GM21447 (cell line): ENCODE measurements at regions not wholly inside any gene's neighbourhood (a gene's known extent, or its start where the extent isn't known, plus 50 kb on each side); places are given as distances from the start of the nearest gene placed in this dataset.

Source experiments
- ATAC-seq: cut with Tn5 transposase; IDR thresholded peaks from one replicate; pipeline ENCODE4 v1.9.1; 2021; ENCODE audit not compliant: unreplicated experiment

DNA sequence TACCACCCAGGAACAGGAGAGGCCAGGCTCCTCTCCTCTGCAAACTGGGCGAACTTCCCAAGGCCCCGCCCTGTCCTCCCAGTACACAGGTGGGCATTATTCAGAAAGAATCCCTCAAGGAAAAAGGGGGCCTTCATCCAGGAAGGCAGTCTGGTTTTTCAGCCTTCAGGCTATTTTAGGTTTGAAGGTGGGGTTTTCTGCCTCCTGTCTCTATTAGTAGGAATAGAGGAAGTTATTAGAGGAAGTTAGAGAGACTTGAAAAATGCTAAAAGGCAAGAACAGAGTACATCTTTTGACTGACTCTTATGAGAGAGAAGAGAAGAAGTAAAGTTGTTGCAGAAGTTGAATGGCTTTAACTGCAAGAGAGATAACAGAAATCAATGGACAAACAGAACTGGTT is 250.9 kb upstream of the SORCS1 start:
- no peak for ATAC-seq

DNA sequence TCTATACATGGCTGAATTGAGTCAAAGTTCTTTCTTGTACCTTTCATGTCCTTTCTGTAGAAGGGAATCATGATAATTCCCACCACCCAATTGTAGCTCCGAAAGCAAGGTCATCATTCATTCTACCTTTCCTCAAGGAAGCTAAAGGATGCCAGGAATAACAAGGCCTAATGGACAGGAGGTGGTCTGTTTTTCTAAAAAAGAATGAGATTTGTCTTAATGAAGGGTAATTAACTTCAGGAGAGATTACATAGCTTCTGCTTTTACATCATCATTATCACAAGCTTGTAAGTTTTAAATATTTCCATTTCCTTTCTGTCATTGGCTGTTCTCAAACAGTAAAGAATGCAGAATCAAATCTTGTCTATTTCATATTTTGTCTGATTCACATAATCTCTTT is 249.5 kb upstream of the SORCS1 start:
- no peak for ATAC-seq

DNA sequence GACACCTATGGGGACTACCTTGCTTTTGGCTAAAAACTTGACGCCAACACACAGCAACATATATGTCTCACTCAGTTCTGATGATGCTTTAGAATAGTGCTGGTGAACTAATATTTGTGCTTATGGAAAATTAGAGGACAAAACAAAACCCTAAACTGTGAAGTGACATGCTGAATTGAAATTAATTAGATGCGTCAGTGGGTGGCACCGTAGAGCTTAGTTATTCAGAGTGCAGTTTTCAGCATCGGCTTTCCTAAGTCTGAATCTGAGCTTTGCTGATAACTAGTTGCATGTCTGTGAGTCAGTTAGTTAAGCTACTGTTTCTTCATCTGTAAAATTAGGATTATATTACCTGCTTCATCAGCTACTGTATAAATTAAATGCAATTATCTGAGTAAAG is 245.0 kb upstream of the SORCS1 start:
- ATAC-seq = no peak

DNA sequence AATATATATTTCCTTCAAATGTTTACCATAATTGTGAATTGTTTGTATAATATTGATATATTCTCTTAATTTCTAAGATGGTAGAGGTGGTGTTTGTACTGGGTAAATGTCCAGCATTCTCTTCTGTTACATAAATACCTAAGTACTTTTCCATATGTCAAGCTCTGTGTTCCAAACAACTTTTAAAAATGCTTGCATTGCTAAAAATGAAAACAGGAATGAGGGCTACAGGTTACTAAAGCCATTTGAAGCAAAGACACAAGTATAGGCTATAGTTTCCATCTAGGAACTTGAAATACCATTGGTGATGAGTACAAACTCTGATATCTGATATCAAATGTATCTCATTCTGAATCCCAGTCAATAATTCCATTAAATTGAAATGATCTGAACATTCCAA is 233.6 kb upstream of the SORCS1 start:
- ATAC-seq = no peak

DNA sequence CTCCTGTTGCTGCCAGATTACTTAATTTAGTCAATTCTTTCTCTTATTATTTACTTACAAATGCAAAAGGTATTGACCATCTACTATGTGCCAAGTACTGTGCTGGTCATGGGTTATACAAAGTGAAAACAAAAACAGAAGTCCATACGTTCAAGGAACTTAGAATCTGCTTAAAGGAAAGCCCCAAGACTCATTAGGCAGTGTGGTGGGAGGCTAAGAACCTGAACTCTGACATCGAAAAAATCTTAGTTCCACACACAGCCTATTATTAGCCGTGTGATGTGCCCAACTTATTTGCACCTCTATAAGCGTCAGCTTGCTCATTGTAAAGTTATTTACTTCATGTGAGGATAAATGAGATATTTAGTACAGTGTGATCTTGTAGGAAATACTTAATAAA is 227.4 kb upstream of the SORCS1 start:
- no peak for ATAC-seq

DNA sequence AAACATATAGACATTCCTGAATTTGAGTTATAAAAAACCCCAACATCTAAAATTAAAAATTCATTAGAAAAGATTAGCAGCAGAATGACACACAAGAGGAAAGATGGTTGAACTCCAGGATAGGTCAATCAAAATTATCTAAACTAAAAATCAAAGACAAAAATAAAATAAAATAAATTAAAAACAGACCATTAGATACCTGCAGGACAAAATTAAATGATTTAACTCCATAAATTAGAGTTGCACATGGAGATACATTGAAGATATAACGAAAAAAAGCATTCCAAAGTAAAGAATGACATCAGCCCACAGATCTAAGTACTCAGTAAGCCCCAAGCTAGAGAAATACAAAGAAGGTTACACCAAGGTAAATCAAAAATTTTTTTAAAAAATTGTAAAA is 226.1 kb upstream of the SORCS1 start:
- ATAC-seq = no peak

DNA sequence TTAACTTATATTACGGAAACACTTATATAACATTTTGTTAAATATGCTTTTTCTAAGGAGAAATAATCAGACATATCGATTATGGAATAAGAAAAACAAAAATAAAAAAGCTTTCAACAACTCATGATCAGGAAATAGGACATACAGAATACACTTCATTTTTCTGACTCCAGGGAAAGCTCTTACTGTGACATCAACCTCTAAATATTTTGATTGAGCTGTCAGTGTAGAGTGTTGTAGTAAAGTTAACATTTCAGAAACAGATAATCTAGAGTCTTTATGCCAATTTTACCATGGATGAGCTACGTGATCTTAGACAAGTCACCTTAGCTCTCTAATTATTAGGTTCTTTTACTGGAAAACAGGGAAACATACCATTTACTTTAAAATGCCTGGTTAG is 218.9 kb upstream of the SORCS1 start:
- ATAC-seq = no peak

DNA sequence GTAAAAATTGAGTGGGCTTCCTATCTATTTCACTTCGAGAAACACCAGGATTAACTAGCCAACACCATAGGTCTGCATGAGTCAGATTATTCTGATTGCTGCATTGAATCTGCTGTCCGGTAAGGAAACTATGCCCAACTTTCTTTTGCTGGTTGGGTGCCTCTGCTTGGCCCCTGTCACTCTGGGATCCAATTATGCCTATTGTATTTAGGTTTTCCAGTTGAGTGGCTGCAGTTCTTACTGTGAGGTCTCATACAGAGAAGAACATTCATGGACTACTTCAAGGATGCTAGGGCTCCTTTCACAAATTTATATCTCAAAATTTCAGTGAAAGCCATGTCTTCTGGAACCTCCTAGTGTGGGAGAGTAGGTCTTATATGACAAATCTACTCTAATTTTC is 215.1 kb upstream of the SORCS1 start:
- no peak for ATAC-seq

DNA sequence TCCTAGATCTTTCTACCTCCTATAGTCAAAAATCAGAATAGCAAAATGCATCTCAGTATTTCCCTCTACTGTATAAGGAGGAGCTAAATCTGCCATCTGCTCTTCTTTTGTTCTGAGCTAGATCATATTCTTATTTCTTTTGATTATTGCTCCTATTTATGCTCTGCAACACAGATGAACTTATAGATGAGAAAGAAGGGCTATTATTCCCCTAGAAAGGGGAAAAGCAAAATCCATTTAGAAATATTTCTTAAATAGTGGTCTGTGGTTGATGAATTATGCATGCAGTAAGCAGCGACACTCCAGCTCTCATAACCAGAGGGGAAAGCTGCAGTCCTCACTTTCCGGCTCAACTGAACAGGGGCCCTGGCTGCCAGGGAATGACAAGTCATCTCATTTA is 207.3 kb upstream of the SORCS1 start:
- no peak for ATAC-seq

DNA sequence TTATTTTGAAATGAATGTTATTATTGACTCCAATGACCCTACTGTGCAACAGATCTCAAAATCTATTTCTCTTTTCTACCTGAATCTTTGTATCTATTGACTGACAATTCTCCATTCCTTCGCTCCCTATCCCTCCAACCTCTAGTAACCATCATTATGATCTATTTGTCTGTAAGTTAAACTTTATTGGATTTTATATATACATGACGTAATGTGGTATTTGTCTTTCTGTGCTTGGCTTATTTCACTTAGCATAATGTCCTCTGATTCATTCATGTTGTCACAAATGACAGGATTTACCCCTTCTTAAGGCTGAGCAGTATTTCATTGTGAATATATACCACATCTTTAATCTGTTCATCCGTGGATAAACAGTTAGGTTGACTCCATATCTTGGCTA is 200.4 kb upstream of the SORCS1 start:
- no peak for ATAC-seq

DNA sequence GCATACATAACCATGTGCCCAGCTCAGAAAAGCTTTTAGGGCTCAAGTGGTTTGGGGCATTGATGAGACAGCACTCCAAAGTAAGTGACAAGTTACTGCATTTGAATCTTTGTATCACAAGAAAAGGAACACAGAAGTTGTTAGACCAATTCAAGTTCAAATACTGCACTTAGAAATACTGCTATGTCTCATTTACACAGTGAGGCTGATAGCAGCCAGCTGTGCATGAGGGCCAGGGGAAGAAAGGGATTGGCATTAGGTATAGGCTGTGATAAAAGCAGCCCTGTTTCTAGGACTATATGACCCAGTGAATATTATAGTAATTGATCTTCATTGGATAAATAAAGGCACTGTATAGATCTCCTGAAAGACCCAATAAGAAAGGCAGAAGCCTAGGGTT is 197.8 kb upstream of the SORCS1 start:
- no peak for ATAC-seq

DNA sequence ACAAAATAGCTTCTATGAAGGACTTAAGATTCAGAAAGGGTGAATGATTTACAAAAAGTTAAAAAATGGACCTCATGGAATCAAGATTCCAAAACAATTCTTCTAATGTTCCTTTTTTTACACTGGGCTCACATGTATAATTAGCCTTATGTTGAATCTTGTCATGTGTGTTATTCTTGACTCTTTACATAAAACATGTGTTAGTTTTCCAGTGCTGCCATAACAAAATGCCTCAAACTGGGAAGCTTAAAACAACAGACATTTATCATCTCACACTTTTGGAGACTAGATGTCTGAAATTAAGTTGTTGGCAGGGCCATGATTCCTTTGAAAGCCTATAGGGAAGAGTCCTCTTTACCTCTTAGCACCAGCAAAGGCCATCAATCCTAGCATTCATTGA is 192.5 kb upstream of the SORCS1 start:
- ATAC-seq = no peak

DNA sequence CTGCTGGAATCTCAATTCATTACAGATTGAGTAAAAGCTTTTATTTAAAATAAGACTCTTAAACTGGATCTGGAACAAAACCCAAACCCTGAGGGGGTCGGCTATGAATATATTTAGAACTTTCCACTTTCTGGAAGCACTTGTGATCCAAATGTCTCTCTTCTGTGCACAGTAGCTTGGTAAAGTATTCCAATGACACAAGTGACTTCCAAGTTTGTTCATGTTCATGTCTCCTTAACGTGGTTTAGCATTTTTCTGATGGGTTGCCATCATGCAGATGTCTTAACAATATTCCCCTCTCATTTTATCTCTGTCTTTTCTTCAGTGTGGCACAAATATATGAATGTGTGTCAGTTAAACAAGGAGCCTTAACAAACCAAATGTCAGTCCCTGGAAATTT is 191.9 kb upstream of the SORCS1 start:
- ATAC-seq = no peak

DNA sequence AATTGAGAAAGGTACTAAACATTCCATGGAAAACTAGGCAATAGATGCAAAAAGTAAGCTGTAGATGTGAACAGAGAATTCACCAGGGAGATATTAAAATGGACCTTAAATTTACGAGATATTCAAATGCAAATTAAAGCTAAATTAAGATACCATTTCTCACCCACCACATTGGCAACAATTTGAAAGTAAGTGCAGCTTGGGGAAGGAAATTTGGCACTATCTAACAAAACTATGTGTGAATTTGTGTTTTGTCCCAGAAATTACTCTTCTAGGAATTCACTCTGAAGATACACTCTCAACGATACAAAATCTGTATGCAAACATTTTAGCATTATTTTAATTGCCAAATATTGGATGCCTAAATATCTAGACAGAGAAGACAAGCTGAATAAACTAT is 178.2 kb upstream of the SORCS1 start:
- no peak for ATAC-seq

DNA sequence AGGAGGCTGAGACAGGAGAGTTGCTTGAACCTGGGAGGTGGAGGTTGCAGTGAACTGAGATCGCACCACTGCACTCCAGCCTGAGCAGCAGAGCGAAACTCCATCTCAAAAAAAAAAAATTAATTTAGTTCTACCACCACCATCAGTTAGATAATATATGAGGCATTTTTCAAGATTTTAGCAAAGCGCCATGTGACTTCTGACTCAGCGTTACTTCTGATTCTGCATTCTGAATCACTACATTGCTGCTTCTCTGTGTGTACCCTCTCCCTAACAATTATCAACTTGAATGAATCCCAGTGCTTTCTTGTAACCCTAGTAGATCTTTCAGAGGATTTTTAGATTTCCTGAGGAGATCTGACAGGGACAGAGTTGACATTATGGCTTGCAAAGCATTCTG is 176.8 kb upstream of the SORCS1 start:
- ATAC-seq = no peak

DNA sequence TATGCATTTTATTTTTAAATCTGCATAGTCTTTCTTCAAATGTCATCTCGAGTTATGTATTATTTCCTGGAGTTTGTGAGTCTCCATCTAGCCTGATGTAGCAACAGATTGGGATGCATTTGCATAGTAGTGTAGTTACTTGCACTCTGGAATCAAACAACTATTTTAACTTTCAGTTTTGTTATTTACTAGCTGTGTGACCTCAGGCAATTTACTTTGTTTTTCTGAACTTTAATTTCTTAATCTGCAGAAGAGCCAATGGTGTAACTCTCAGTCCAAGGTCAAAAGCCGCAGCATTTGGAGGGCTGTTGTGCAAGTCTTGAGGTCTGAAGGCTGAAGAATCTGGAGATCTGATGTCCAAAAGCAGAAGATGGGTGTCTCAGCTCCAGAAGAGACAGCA is 175.8 kb upstream of the SORCS1 start:
- no peak for ATAC-seq

DNA sequence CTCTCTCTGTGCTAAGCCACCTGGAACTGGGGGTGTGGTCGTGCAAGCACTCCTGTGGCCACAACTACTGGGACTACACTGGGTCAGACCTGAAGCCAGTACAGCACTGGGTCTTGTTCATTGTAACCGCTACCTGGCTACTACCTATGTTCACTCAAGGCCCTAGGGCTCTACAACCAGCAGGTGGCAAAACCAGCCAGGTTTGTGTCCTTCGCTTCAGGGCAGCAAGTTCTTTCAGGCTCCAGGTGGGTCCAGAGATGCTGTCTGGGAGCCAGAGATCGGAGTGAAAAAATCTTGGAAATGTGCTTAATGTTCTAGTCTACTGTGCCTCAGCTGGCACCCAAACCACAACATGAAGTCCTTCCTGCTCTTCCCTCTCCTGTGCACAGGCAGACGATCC is 171.6 kb upstream of the SORCS1 start:
- ATAC-seq = no peak

DNA sequence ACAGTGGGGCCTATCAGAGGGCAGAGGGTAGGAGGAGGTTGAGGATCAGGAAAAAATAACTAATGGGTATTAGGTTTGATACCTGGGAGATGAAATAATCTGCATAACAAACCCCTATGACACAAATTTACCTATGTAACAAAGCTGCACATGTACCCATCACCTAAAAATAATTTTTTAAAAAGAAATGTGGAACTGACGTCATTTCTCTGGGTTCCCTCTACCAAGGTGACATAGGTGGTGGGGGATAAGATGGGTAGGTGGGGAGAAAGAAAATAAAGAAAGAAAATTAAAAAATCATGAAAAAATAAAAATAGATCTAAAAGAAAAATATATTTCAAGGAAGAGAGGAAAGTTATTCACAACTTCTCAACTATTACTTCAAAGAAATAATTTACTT is 153.1 kb upstream of the SORCS1 start:
- no peak for ATAC-seq

DNA sequence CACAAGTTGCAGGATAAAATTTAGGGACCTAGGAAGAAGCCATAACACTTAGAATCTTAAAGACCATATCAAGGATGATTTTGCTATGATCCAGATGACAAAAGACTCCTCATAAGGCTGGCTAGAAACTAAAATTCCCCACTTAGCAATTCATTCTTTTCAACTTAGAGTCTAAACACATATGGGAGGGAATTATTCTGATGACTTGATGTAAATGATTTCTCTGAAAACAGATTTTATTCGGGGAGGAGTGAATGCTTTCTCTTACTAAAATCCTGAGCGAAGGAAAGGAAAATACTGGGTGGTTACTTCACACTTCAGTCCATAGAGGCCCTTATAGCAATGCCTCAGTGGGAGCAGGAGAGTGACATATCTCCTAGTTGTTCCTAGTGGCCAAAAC is 138.7 kb upstream of the SORCS1 start:
- no peak for ATAC-seq

DNA sequence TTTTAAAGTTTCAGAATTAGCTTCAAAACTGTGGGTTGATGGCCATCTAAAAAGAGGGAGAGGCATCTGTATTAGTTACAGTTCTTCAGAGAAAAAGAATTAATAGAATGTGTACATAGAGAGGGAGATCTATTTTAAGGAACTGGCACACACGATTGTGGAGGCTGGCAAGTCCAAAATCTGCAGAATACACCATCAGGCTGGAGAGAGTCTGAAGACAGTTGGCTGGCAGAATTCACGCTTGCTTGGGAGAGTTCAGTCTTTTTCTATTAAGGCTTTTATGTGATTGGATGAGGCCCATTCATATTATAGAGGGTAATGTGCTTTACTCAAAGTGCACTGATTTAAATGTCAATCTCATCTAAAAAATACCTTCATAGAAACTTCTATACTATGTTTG is 135.1 kb upstream of the SORCS1 start:
- ATAC-seq = no peak

DNA sequence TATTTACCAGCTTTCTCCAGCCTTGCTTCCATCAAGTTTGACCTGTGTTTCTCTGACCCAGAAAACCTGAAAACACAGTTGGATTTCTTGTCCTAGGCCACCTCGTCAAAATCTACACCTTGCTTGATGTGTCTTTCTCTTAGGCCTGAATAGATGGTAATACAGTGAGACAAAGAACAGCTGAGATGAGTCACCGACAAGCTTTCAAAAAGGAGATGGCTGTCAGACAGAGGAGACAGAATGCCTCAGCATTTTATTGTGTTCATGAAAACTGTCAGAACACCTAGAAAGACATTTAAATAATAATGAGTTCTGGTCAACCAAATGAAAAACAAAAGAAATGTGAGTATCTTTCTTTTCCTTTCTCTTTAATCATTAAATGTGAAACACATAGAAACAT is 119.7 kb upstream of the SORCS1 start:
- no peak for ATAC-seq

DNA sequence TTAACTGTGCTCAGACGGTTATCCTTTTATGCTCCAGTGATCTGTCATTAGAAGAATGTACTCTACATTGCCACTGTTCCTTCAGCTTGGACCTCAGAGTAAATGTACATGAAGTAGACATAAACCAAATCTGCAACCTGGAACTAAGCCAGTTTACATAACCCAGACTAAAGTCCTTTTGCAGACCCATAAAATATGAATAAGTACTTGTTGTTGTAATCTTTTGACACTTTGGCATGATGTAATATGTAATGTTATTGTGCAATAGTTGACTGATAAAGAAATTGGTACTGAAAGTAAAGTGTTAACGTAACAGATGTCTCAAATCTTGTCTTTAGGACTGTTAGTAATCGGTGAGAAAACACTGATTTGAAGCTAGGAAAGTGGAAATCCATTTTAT is 115.8 kb upstream of the SORCS1 start:
- no peak for ATAC-seq

DNA sequence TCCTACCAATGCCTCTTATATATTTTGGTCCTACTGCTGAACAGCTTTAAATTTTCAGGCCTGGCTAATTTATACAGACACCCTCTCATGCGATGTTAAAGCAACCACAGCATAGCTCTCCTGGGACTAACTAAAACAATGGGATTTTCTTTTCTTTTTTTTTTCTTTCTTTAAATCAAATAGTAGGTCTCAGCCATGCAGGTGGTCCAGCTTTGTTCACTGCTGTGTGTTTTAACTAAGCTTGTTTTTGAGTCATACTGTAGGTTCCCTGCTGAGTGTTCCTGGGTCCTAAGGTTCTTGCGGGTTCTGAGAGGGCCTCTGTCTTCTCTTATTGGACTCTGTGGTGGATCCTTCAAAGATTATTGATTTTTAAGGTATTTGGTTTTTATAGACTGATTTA is 113.1 kb upstream of the SORCS1 start:
- no peak for ATAC-seq

DNA sequence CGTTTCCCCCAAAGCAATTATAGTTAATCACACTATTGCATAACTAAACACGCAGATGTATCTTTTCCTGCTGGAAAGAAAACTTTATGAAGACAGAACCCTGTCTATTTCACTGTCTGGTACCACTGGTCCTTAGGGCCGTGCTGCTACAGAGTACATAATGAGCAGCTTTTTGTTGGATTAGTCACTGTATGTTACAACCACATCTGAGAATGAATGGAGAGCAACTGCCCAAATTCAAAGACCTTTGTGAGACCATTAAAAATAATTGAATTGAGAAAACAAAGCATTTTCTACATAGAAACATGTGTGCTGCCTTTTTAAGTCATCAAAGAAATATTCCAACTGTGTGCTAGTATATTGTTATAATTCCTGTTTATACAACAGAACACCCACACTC is 111.3 kb upstream of the SORCS1 start:
- ATAC-seq = no peak
